Stimulated activated CD8-positive, alpha-beta memory T cell treated with anti-CD3 and anti-CD28 coated beads, Interleukin-4, amount 100 ng/mL, for 1 hour (primary cell): ENCODE measurements at regions not wholly inside any gene's neighbourhood (a gene's known extent, or its start where the extent isn't known, plus 50 kb on each side); places are given as distances from the start of the nearest gene placed in this dataset.

ENCODE experiments used
- DNase-seq, 2 donors: peaks; one replicate each; pipeline ENCODE4 v3.0.0-alpha.2; 2020; ENCODE audit warnings: low read depth in 2 of 2, low spot score in 1 of 2

DNA sequence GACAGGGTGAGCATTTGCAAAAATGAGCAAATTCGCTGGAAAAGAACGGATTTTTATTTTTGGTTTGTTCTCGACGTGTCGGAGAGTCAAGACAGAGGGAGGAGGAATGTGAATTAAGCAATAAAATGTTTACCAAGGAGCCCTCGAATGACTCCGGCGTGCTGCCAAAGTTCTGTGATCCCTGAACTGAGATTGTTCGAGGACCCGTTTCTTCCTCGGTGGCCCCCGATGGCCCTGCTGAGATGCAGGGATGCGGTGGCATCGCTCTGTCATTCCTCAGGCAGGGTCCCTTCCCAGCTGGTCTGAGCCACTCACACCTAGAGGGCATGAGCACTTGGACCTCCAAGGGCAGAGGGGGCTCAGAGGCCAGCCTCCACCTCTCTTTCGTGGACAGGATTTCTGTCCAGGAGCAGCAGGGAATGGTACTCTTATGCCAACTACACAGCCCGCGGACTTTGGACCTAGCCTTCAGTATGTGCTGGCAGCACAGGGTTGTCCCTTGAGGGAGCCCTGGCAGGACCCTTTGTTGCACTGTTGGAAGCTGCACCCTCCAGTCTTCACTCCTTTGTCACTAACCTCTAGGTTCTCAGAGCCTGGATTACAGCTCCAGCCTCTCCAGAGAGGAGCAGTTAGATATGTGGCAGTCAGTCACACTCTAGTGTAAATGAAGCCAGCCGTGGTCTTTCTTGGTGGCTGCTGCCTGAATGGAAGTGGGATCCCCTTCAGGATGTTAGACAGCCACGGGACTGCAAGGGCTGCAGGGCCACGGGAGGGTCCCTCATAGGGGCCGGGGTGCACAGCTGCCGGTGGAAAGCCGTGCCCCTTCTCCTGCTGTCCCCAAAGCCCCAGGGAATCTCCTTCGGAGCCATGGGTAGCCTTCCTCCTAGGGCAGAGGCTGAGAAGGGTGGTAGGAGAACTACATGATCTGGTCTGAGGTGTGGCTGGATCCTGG lies 109.4 kb upstream of the ANO1 start:
- no peak for DNase-seq

DNA sequence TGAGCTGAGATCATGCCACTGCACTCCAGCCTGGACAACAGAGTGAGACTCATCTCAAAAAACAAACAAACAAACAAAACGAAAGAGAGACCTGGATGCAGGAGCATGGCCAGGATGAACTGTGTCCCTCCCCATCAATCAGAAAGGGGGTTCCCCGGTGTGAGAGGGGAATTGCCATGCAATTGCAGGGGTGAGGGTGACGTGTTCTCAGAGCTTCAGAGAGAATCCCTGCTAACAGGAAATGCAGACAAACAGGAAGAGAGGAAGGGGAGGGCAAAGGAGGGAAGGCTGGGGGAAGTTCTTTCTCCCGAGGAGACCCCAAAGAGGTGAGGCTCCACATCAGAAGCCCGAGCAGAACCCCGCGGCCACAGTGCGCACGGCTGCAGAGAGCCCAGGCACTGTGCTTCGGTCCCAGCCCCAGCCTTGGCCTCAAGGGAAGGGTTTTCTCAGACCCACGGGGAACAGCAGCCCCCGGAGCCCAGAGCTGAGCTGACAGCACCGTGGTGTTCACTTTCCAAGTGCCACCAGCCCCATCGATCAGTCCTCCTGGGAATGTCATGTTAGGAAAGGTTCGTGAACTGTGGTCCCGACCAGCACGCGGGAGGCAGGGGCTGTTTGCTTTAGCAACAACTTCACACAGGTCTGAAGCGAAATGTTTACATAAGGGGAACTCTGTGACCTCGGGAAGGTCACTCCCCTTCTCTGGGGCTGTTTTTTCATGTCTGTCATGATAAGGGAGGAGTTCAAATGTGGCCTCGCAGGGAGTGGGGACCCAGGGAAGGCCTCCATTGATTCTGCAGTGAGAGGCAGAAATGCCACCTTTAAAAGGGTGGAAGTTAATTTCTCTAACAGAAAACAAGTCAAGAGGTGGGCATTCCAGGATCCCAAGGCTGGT lies 108.0 kb upstream of the ANO1 start:
- DNase-seq: no peak

DNA sequence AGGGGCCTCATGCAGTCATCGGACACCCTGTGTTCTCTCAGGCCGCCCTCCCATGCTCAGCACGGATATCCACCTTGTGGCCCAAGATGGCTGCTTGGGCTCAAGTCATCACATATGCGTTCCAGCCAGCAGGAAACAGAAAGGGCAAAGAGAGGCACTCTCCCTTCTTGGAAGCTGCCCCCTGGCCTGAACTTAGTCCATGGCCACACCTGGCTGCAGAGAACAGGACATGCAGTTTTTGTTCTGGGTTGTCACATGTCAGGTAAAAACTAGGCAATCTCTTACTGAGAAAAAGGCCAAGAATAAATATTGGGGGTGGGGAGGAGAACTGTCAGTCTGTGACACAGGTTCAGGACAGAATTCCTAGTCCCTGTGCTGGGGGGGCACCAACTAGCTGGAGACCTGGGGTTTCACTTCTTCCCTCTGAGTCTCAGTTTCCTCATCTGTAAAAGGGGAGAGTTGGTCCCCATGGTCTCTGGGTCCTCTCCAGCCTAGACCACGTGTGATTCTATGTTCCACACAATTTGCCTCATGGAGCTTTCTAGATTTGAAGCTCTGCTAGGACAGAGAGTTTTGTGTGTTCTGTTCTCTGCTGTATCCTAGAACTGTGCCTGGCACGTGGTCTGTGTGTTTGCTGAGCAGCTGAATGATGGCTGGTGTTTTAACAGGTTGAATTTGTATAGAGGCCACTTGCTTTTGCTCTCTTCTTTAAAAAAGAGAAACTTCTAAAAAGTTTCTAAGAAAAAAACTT lies 107.2 kb upstream of the ANO1 start:
- DNase-seq: no peak

DNA sequence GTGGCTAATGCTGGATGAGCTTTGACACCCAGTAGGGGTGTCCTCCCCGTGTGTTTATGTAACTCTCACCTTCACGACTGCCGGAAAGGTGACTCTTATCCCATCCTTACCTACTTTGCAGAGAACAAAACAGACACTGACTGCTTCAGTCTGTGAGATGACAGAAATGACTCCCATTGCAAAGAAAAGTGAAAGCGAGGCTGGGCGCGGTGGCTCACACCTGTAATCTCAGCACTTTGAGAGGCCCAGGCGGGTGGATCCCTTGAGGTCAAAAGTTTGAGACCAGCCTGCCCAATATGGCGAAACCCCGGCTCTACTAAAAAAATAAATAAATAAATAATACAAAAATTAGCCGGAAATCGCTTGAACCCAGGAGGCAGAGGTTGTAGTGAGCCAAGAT lies 106.4 kb upstream of the ANO1 start:
- no peak for DNase-seq

DNA sequence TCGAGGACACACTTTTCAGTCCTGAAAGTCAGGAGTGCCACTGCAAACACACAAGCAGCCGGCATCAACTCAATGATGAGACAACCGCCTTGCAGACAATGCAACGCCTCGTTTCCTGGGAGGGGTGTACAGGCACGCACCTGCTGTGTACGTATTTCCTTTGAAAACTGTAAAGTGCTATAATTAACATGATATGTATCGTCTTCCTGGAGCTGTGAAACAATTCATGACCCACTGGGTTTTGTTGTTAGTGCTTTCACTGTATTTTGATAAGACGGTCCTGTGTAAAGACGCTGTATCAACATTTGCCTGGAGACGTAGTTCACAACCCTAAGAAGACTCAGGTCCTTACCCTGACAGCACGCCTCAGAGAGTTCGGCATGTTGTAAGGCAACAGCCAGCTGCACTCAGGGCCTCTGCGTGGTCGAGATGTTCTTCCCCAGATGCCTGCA lies 105.7 kb upstream of the ANO1 start:
- DNase-seq: no peak

DNA sequence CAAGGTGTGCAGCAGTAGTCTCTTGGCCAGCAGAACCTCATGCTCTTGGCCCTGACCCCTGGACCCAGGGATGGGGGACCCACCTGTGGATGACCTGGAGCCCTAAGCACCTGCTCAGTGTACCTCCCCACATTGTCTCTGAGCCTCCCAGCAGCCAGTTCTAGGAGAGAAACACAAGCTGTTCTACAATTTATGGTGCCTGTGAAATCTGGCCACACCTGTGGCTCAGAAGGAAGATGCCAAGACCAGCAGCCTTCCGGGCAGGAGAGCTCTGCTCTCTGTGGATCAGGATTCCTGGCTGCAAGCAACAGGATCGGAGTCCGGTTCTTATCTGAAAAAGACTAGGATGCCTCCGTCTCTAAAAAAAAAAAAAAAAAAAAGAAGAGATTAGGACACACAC lies 103.6 kb upstream of the ANO1 start:
- no peak for DNase-seq

DNA sequence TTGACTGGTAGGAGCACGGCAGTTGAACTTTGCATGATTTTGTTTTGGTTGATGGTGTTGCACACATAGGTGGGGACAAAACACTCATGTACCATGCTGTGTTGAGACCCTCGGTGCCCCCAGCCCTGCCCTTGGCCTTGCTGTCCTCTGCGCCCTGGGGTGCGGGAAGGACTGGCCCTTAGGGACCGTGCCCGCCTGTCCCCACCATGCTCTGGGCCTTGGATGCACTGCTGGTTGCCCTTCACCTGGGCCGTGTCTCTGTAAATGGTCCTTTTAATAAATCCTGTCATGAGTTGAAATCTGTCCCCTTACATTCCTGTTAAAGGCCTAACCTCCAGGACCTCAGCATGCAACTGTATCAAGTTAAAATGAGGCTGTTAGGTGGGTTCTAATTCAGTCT lies 102.3 kb upstream of the ANO1 start:
- DNase-seq: no peak

DNA sequence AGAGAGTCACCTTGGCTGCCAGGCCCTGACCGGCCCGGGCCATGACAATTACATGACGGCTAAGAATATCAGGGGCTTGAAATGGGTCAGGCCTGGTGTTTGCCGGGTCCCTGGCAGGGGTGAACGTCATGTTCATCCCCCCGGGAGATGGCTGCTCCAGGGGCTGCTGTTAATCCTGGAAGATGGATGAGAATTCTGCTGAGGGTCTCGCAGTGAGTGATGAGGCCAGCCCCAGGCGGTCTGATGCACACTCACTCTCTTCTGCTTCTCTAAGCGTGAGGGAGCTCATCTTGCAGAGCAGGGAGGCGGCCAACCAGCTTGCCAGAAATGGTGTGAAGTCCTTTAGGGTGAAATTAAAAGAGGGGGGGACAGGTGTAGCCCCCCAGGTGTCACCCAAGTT lies 101.3 kb upstream of the ANO1 start:
- no peak for DNase-seq

DNA sequence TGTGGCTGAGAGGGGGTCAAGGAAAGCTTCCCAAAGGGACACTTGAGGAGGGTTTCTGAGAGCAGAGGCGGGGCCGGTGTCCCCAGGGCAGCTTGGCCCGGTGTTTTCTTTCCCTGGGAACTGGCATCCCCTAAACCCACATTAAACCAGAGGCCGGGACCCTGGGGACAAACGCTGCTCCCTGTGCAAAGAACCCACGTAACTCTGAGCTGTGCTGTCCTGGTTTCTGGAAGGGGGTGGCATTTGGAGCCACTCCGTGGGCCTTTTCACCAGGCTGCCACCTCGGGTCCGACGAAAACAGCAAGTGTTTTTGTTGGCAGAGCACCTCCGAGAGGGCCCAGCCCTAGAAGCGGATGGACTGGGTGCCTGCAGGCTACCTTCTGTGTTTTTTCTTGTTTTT lies 100.2 kb upstream of the ANO1 start:
- DNase-seq: no peak

DNA sequence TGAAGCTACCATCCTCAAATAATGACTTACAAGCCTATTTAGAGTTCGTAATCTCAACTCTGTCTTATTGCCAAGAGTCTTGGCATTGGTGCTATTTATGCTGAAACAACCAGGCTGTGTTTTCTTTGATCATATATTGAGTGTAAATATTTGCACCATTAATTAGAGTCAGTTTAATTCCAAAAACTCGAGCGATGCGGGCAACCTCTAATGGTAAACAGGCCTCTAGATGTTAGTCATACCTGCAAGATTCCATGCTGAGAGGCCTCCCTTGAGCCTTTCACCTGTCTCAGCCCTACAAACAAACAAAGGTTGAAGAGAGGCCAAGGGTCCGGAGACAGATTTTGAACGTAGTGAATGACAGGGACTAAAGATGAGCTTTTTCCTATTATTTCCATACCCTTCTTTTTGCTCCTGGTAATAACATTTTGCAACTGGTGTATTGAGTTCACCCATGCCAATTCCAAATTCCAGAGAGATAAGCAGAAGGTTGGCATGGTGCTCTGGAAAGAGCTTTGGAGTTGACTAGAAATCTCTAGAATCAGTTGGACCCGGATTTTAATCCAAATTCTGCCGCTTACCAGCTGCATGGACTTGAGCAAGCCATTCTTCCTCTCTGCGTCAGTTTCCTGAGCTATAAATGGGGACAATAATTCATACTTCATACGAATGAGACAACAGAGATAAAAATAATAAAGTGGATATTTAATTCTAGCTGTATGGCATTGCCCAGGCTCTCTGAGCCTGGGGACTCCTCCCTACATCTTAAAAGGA lies 99.1 kb upstream of the ANO1 start:
- DNase-seq: no peak

DNA sequence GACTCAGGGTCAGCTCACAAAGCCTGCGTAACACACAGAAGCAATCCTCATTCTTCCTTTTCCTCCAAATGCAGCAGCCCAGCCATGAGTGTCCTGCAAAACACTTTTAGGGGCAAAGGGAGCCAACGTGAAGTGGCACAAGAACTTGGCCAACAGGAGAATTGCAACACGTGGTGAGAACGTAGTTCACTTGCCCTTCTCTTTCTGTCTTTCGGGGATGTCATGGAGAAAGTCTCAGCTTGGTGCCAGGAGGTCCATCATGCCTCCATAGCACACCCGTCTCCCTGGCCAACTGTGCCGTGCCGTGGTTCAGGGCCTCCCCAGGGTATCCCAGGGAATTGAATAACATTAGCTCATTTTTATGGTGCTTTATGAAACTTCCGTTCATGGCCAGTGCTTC lies 98.5 kb upstream of the ANO1 start:
- no peak for DNase-seq

DNA sequence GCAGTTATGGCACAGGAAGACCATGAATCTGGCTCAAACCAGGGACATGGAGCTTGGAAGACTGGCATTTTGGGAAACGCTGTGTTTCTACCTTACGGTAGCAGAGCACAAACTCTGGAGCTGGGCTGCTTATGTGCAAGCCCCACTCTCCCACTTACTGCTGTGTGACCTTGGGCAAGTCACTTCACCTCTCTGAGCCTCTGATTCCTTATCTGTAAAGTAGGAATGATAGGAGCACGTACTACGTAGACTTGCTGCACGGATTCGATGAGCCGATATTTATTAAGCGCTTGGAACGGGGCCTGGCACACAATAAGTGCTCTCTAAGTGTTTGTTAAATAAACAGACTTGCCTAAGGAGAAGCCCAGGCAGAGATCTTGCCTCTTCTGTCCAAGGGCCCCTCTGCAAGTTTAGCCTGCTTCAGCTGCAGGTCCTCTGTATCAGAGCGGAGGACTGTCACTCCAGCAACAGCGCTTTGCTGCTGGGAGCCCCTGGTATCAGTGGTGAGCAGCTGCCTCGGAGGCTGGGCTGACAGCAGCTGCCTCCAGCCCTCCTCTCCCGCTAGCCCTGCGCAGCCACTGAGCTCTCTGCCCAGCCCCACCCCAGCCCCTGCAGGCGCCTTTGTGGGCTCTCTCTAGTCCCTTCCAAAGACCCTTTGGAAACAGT lies 96.9 kb upstream of the ANO1 start:
- DNase-seq: no peak

DNA sequence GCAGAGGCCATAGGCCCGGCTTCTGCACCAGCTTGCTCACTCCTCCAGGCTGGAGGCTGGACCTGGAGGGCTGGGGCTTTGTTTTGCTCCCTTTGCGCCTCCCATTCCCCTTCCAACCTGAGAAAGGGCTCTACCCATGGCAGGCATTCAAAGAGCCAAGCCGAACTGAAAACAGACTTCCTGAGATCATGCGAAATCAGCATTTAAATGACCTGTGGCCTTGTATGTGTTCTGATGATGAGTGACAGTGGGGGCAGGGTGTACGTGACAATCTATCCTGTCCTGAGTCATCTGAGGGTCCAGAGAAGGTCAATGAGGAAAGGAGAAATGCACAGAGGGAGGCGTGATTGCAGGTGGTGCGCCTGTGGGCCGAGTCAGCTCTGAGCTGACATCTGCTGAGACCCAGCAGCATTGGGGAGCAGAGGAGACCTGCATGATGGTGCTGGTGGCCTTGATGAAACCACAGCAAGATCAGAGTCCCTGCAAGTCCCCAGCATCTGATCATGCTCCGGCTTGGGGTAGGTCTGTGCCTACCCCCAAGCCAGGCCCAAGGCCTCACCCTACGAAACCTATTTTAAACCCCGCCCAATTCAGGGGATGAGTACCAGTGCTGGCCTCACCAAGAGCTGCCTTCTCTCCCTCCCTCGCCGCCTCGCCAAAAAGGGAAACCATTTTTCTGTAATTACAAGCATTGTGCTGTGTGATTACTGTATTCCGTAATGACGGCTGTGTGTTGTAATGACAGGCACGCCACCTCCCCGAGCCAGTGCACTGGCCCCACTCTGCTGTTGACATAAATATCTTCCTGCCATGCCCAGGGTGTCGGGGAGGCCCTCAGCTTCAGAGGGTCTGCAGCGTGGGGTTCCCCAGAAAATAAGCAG lies 95.2 kb upstream of the ANO1 start:
- no peak for DNase-seq

DNA sequence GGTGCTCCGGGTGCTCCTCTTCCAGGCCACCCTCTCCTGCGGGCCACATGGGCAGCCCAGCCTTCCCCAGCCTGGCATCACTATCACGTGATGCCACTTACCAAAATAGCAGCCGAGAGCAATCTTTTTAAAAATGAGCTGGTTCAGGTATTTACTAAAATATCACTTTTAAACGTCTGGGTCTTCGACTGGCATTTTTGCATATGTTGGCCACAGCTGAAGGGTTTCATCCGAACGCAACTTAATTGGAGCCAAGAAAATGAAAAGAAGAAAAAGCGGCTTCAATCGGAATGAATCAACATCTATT lies 94.6 kb upstream of the ANO1 start:
- no peak for DNase-seq

DNA sequence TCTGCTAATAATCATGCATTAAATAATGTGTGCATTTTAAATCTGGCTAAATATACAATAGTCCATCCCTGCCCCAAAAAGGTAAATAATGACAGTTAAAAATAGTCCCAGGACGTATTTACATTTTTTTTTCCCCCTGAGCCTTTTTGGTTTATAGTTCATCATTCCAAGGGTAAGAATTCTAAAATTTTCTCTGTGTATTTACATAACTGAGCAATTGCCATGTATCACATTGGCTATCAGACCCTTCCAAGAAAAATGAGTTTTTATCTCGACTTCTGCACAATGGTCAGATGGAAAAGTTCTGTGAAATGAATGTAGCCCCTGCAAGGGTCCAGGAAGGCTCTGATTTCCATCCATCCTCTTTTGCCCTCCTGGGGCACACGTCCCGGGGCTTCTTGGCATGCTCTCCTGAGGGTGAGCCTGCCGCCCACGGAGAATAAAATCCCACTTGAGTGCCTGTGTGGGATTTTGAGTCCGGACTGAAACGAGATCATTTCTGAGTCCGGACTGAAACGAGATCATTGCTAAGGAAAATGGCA lies 94.1 kb upstream of the ANO1 start:
- no peak for DNase-seq

DNA sequence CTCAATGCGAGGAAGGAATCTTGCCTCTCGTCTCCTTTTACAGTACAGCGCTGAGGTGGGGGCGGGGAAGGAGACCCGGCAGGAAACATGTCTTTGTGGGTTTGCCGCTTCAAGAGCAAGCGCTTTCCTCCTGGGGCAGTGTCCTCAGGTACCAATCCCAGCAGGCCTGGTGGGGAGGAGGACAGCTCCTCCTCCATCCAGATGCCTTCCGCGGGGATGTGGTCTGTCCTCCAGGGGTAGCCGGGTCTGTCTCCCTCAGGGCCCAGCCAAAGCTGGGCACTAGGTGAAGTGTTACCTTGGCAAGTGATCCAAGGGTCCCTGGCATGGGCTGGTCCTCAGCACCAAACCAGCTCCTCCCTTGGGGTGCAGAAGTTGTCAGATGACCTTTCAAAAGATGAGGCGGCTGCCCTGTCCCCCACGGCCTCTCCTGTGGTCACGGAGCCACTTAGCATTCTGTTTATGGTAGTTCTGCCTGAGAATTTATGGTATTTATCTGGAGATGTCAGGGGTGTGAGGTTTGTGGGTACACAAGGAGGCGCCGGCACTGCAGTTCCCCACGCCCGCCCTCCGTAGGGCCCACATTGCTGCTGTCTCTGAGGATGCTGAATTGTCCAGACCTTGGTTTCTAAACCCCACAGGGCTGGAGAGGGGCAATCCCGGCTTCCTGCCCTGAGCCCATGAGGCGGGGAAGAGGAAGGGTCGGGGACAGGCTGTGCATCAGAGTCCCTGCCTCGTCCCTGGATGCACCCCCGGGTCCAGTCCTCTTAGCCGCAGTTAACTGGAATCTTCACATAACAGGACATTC lies 93.5 kb upstream of the ANO1 start:
- DNase-seq: no peak

DNA sequence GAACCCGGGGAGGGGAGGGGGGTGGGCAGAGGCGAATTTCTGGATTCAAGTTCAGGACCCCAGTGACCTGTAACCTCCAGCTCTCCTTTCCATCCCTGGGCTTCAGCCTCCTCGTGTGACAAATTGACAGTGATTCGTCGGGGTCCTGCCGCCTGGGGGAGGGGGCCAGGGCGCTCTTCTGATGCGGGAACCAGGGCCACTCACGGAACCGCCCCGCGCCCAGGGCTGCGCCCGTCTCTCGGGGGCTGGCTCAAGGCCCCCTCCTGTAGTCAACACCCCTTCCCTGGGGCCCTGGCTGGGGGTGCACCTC lies 92.8 kb upstream of the ANO1 start:
- DNase-seq: no peak

DNA sequence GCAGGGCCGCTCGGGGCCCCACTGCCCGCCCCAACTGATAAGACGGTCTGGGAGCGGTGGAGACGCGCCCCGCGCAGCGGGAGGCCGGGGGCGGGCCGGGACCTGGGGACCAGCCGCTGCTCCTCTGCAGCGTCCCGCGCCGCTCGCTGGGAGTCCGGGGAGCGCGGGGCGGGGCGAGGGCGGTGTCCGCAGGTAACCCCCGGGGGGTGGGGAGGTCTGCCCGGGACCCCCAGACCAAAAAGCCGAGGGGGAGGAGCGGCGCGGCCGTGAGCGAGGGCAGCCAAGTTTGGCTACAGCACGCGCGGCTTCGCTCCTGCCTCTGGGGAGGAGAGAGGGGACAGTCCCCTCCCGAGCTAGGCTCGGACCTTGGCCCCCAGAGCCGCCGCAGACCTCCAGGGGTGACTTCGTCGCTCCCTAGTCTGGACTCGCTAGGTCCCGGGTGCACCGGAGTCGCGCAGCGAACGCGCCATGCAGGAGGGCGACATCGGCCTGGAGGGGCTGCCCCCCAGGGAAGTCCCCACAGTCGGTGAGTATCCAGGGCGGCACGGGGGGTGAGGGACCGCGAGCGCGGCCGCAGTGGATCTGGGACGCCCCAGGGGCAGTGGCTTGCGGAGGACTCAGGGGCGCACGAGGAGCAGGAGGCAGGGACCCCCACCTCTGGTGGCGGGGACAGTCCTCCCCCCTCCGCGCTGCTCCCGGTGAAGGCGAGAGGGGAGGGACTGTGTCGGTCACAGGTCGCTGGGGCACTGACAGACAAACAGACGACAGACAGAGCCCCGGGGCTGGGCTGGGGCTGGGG lies 92.3 kb upstream of the ANO1 start:
- no peak for DNase-seq
